Fibroblast of the aortic adventitia (primary cell): ENCODE measurements at regions not wholly inside any gene's neighbourhood (a gene's known extent, or its start where the extent isn't known, plus 50 kb on each side); places are given as distances from the start of the nearest gene placed in this dataset.
A peak's percentile ranks its signal among the peaks of the same experiment; 100 is the strongest.

Source experiments
- DNase-seq: peaks from one replicate; pipeline ENCODE4 v3.0.0-alpha.2; 2010; ENCODE audit warnings: low read depth
- H3K4me3 ChIP-seq: 2 replicates; pipeline ENCODE4 v1.5.1; 2011; ENCODE audit warnings: low read depth, mild to moderate bottlenecking, control low read depth, low read length, moderate library complexity
- CTCF ChIP-seq: IDR thresholded peaks from 2 replicates; pipeline ENCODE4 v1.5.1; 2011; ENCODE audit warnings: mild to moderate bottlenecking, low read length, control low read depth, inconsistent platforms; ENCODE audit not compliant: insufficient read depth

DNA sequence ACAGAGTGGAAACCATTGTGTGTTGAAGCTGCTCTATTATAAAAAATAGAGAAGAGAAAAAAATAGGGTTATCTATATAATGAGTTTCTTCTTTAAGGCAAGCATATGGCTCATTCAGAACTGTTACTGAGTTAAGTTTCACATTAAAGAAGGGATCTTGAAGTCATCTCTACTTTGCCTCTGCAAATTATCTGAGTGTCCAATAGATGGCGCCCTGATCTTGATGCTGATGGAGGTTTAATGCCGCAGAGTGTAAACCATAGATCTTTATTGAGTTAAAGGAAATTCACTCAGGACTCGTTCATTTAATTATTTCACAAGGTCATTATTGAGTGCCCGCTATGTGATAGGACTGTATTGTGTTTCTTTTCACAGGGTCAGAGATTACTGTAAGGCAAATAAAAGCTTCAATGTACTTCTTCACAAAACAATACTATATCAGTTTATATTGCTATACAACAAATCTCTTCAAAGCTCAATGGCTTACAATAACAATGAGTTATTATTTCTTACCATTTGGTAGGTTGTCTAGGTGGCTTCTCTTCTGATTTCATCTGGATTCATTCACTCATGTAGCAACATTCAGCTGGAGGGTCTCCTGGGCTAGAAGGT lies 171.4 kb downstream of the NSUN3 start:
- peak; percentile 60 for DNase-seq
- TF ChIP-seq CTCF = peak; percentile 74
- H3K4me3 ChIP-seq = no peak overlapping the region

GRCh38 chr3:94241986-94242385 lies 179.1 kb downstream of the NSUN3 start:
- no peak for TF ChIP-seq CTCF
- no peak overlapping the region for H3K4me3 ChIP-seq
- DNase-seq = no peak

GRCh38 chr3:94246171-94246570 lies 183.3 kb downstream of the NSUN3 start:
- TF ChIP-seq CTCF = no peak
- H3K4me3 ChIP-seq = no peak overlapping the region
- peak; percentile 55 for DNase-seq

- TF ChIP-seq CTCF = no peak
- DNase-seq = no peak
Observed at GRCh38 chr3:94248042-94248441, 185.2 kb downstream of the NSUN3 start.

GRCh38 chr3:94249491-94250079 lies 186.7 kb downstream of the NSUN3 start:
- no peak overlapping the region for H3K4me3 ChIP-seq
- peak; percentile 82 for DNase-seq
- peak; percentile 87 for TF ChIP-seq CTCF

More at GRCh38 chr3:94248042-94248441, 185.2 kb downstream of the NSUN3 start:
- H3K4me3 ChIP-seq = no peak overlapping the region

GRCh38 chr3:94251566-94251965 lies 188.7 kb downstream of the NSUN3 start:
- no peak for TF ChIP-seq CTCF
- DNase-seq = no peak
- no peak overlapping the region for H3K4me3 ChIP-seq

- no peak for TF ChIP-seq CTCF
- no peak for DNase-seq
- H3K4me3 ChIP-seq = no peak overlapping the region
Observed at GRCh38 chr3:94252316-94252715, 189.5 kb downstream of the NSUN3 start.
